BLaER1 (cell line): ENCODE measurements at regions not wholly inside any gene's neighbourhood (a gene's known extent, or its start where the extent isn't known, plus 50 kb on each side); places are given as distances from the start of the nearest gene placed in this dataset.

Source experiments
- H3K27ac ChIP-seq: shearing (Covaris generic); formaldehyde crosslinking; 2 replicates; pipeline ENCODE4 v1.8.1; 2022
- H3K27me3 ChIP-seq: shearing (Covaris generic); formaldehyde crosslinking; 2 replicates; pipeline ENCODE4 v1.8.1; 2022
- H3K36me3 ChIP-seq: shearing (Covaris generic); formaldehyde crosslinking; 2 replicates; pipeline ENCODE4 v1.8.1; 2022
- H3K4me1 ChIP-seq: shearing (Covaris generic); formaldehyde crosslinking; 2 replicates; pipeline ENCODE4 v1.8.1; 2022
- H3K4me2 ChIP-seq: shearing (Covaris generic); formaldehyde crosslinking; 2 replicates; pipeline ENCODE4 v1.8.1; 2022
- H3K4me3 ChIP-seq: shearing (Covaris generic); formaldehyde crosslinking; 2 replicates; pipeline ENCODE4 v1.8.1; 2022
- H3K9ac ChIP-seq: shearing (Covaris generic); formaldehyde crosslinking; 2 replicates; pipeline ENCODE4 v1.8.1; 2022
- H3K9me3 ChIP-seq: shearing (Covaris generic); formaldehyde crosslinking; 2 replicates; pipeline ENCODE4 v1.8.1; 2022
- H4K20me1 ChIP-seq: shearing (Covaris generic); formaldehyde crosslinking; 2 replicates; pipeline ENCODE4 v1.8.1; 2022
- Cebpa-rat ChIP-seq: shearing (Covaris generic); IDR thresholded peaks from 2 replicates; pipeline ENCODE4 v1.8.1; 2022

- H4K20me1 ChIP-seq = no peaks in the 10 kb centered on the region
- H3K27ac ChIP-seq = no peak overlapping the region
- H3K4me1 ChIP-seq = no peaks in the 10 kb centered on the region
- no peak overlapping the region for H3K4me2 ChIP-seq
- H3K9me3 ChIP-seq = no peaks in the 10 kb centered on the region
- no peaks in the 10 kb centered on the region for H3K27me3 ChIP-seq
- no peak overlapping the region for H3K4me3 ChIP-seq
- no peaks in the 10 kb centered on the region for H3K36me3 ChIP-seq
- no peak for TF ChIP-seq Cebpa-rat
- no peak overlapping the region for H3K9ac ChIP-seq
Observed at GRCh38 chr3:31403197-31403596, 129.5 kb upstream of the STT3B start.

DNA sequence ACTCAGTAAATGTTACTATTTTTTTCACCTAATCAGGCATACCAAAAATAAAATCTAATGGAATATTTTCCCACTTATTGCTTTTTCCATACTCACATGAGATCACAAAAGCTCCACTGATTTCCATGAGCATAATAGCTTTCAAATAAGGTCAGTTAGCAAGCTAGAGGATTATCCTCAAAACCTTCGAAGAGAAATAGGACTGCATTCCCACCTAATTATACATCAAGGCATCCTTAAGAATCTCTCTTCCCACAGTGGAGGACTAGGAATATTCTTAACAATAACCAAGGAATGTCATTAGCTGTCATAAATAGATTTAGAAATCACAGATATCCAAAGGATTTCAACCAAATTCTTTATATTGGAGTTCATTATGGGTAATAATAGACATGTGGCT is 127.9 kb upstream of the STT3B start:
- H3K4me3 ChIP-seq = no peak overlapping the region
- no peak for TF ChIP-seq Cebpa-rat

GRCh38 chr3:31405515-31405914 is 127.2 kb upstream of the STT3B start:
- H3K27ac ChIP-seq = no peak overlapping the region
- no peaks in the 10 kb centered on the region for H3K36me3 ChIP-seq
- no peak overlapping the region for H3K4me3 ChIP-seq
- H3K4me2 ChIP-seq = no peak overlapping the region
- H3K4me1 ChIP-seq = peaks cover 14% of the 10 kb centered on the region; the same call in 1 of the 2 replicates
- no peak overlapping the region for H3K9ac ChIP-seq
- H3K27me3 ChIP-seq = no peaks in the 10 kb centered on the region
- H3K9me3 ChIP-seq = no peaks in the 10 kb centered on the region
- no peak for TF ChIP-seq Cebpa-rat
- H4K20me1 ChIP-seq = no peaks in the 10 kb centered on the region

More for the DNA sequence above, 127.9 kb upstream of the STT3B start:
- Histone ChIP-seq H3K27ac (no peak overlapping the region), H3K36me3 (no peaks in the 10 kb centered on the region), H3K9ac (no peak overlapping the region), H3K4me1 (peaks cover 11% of the 10 kb centered on the region; the same call in 1 of the 2 replicates), H4K20me1 (no peaks in the 10 kb centered on the region), H3K4me2 (no peak overlapping the region), H3K27me3 (no peaks in the 10 kb centered on the region), H3K9me3 (no peaks in the 10 kb centered on the region)

DNA sequence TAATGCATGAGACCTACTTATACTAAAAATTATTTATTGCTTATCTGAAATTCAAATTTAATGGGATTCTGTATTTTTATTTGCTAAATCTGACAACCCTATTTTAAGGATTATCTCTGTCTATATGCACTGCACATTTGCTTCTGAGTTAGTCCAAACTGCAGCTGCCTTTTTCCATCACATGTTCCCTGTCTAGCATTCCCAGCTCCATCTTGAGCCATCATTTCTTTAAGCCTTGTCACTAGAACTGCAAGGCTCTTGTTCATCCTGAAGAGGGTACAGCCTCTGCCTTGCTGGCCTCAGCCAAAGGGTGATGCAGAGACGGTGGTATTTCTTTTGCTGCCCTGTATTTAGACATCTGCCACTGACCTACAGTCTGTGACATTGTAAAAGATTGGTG is 125.8 kb upstream of the STT3B start:
- Histone ChIP-seq H3K4me2 (no peak overlapping the region), H3K36me3 (no peaks in the 10 kb centered on the region), H3K4me3 (no peak overlapping the region), H3K27ac (no peak overlapping the region), H3K9ac (no peak overlapping the region), H3K4me1 (peaks cover 15% of the 10 kb centered on the region; the same call in 1 of the 2 replicates), H3K9me3 (no peaks in the 10 kb centered on the region), H3K27me3 (no peaks in the 10 kb centered on the region), H4K20me1 (no peaks in the 10 kb centered on the region)
- TF ChIP-seq Cebpa-rat = no peak

DNA sequence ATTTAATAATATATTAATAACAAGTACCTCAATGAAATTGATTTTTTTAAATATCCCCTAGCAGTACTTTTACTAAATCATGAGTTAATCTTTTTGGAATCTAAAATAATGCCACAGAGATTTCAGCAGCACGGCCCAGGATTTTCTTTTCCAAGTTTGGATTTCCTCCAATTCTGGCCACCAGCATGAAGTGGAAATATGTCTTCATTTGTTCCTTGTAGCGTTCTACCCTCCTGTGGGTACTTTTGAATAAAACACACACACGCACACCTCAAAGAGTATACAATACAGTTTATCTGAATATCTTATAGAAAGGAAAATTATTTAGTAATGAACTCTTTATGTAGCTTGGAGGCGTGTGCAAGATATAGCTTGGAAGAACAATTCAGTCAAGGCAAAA is 125.1 kb upstream of the STT3B start:
- no peaks in the 10 kb centered on the region for H3K36me3 ChIP-seq
- no peaks in the 10 kb centered on the region for H4K20me1 ChIP-seq
- peaks cover 15% of the 10 kb centered on the region; the same call in 1 of the 2 replicates for H3K4me1 ChIP-seq
- H3K4me2 ChIP-seq = no peak overlapping the region
- H3K9ac ChIP-seq = no peak overlapping the region
- no peak overlapping the region for H3K27ac ChIP-seq
- no peaks in the 10 kb centered on the region for H3K9me3 ChIP-seq
- H3K4me3 ChIP-seq = no peak overlapping the region
- no peaks in the 10 kb centered on the region for H3K27me3 ChIP-seq
- TF ChIP-seq Cebpa-rat = no peak

DNA sequence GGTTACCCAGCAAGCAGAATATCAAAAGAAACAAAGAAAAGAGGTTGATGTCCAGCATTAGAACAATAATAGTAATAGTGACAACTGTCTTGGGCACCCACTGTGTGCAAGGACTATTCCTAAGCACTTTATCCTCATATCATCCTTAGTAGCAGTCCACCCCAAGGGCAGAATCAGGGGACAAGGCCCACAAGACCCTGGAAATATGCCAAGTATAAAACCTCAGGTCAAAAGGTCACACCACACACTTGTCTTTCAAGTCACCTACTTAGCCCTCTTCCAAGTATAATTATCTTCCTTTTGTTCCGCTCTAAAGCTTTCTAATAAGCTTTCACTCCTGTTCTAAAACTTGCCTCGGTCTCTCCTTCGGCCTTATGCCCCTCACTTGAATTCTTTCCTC is 124.0 kb upstream of the STT3B start:
- no peak overlapping the region for H3K9ac ChIP-seq
- H4K20me1 ChIP-seq = no peaks in the 10 kb centered on the region
- H3K4me1 ChIP-seq = peaks cover 15% of the 10 kb centered on the region; the same call in 1 of the 2 replicates
- no peak overlapping the region for H3K4me2 ChIP-seq
- no peak overlapping the region for H3K4me3 ChIP-seq
- no peak for TF ChIP-seq Cebpa-rat
- no peaks in the 10 kb centered on the region for H3K27me3 ChIP-seq
- no peak overlapping the region for H3K27ac ChIP-seq
- no peaks in the 10 kb centered on the region for H3K9me3 ChIP-seq
- no peaks in the 10 kb centered on the region for H3K36me3 ChIP-seq

GRCh38 chr3:31409389-31409788 is 123.3 kb upstream of the STT3B start:
- Histone ChIP-seq H3K9me3 (no peaks in the 10 kb centered on the region), H4K20me1 (no peaks in the 10 kb centered on the region), H3K27me3 (no peaks in the 10 kb centered on the region), H3K4me2 (no peak overlapping the region), H3K4me1 (peaks cover 15% of the 10 kb centered on the region; the same call in 1 of the 2 replicates), H3K36me3 (no peaks in the 10 kb centered on the region), H3K27ac (no peak overlapping the region), H3K9ac (no peak overlapping the region), H3K4me3 (no peak overlapping the region)
- no peak for TF ChIP-seq Cebpa-rat

DNA sequence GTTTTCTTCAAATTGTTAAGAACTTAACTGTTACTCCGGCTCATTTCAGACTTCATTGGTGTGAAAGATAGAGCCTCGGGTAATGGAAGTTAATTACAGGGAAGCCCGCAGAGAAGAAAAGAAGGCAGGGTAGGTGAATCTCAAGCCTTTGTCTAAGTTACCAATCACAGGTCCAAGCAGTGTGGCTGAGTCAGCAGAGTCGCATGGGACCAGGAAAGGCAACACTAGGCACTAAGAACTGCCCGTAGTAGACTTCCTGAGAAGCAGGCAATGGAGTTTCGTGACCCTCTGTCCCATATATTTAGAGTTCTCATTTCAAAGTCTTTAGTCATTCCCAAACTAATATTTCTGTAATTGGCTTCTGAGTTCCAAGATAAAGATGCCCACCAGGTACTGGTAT is 122.9 kb upstream of the STT3B start:
- TF ChIP-seq Cebpa-rat = no peak
- no peak overlapping the region for H3K4me2 ChIP-seq
- H3K9ac ChIP-seq = no peak overlapping the region
- H3K4me1 ChIP-seq = peaks cover 15% of the 10 kb centered on the region; the same call in 1 of the 2 replicates
- H3K4me3 ChIP-seq = no peak overlapping the region
- no peak overlapping the region for H3K27ac ChIP-seq
- no peaks in the 10 kb centered on the region for H3K27me3 ChIP-seq
- H3K36me3 ChIP-seq = no peaks in the 10 kb centered on the region
- no peaks in the 10 kb centered on the region for H4K20me1 ChIP-seq
- no peaks in the 10 kb centered on the region for H3K9me3 ChIP-seq

DNA sequence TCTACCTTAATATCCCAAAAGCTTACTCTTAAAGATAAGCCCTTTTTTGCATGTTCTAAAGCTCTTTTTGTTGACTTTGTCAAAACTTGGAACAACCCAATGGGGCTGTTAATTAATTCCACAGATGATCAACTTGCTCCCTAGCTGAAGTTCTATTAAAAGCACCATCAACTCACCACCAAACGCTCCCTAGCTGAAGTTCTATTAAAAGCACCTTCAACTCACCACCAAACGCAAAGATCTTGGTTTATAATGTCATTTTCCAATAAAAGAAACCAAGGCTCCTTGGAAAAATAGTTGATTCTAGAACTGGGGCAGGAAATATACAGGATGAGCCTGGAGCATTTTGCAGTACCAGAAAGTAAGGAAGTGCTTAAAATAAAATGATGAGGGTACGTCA is 122.3 kb upstream of the STT3B start:
- Histone ChIP-seq H3K4me3 (no peak overlapping the region), H4K20me1 (no peaks in the 10 kb centered on the region), H3K4me1 (peaks cover 15% of the 10 kb centered on the region; the same call in 1 of the 2 replicates), H3K9me3 (no peaks in the 10 kb centered on the region), H3K36me3 (no peaks in the 10 kb centered on the region), H3K9ac (no peak overlapping the region), H3K4me2 (no peak overlapping the region), H3K27me3 (no peaks in the 10 kb centered on the region), H3K27ac (no peak overlapping the region)
- no peak for TF ChIP-seq Cebpa-rat

GRCh38 chr3:31412832-31413231 is 119.9 kb upstream of the STT3B start:
- H3K9me3 ChIP-seq = no peaks in the 10 kb centered on the region
- no peaks in the 10 kb centered on the region for H3K36me3 ChIP-seq
- no peaks in the 10 kb centered on the region for H4K20me1 ChIP-seq
- no peak overlapping the region for H3K4me3 ChIP-seq
- no peak overlapping the region for H3K9ac ChIP-seq
- no peak overlapping the region for H3K27ac ChIP-seq
- no peaks in the 10 kb centered on the region for H3K27me3 ChIP-seq
- H3K4me1 ChIP-seq = peaks cover 26% of the 10 kb centered on the region
- H3K4me2 ChIP-seq = no peak overlapping the region
- TF ChIP-seq Cebpa-rat = no peak

DNA sequence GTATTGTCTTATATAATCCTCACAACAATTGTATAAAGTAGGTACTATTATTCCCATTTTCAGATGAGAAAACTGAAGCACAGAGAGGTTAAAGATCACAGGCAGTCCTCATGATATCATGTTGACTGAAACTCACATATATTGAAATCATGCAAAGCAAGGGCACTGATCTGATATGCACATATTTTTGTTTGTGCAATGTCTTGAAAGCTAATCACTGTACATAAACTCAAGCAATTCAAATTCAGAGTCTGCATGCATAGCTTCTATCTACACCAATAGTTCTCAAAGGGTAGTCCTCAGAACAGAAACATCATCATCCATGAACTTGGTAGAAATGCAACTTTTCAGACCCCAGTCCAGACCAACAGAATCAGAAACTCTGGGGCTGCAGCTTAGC is 119.2 kb upstream of the STT3B start:
- no peak overlapping the region for H3K4me2 ChIP-seq
- H3K9ac ChIP-seq = no peak overlapping the region
- no peaks in the 10 kb centered on the region for H3K36me3 ChIP-seq
- peaks cover 26% of the 10 kb centered on the region for H3K4me1 ChIP-seq
- no peak overlapping the region for H3K27ac ChIP-seq
- H4K20me1 ChIP-seq = no peaks in the 10 kb centered on the region
- no peak overlapping the region for H3K4me3 ChIP-seq
- no peaks in the 10 kb centered on the region for H3K27me3 ChIP-seq
- H3K9me3 ChIP-seq = no peaks in the 10 kb centered on the region
- TF ChIP-seq Cebpa-rat = no peak
